Jurkat, Clone E6-1 (cell line): ENCODE measurements at regions not wholly inside any gene's neighbourhood (a gene's known extent, or its start where the extent isn't known, plus 50 kb on each side); places are given as distances from the start of the nearest gene placed in this dataset.

Experiments
- DNase-seq: peaks from one replicate; pipeline ENCODE4 v3.0.0-alpha.2; 2011; ENCODE audit warnings: low read depth, low spot score
- H3K4me3 ChIP-seq: 2 replicates; pipeline ENCODE4 v1.5.1; 2011; ENCODE audit warnings: mild to moderate bottlenecking, low read length, control low read depth, moderate library complexity

GRCh38 chr15:101554115-101554915, 64.8 kb upstream of the PCSK6 start:
- DNase-seq, result no peak
- H3K4me3 ChIP-seq, result no peak overlapping the region

- no peak overlapping the region for H3K4me3 ChIP-seq
- DNase-seq, result no peak
These were observed 62.4 kb upstream of the PCSK6 start for GRCh38 chr15:101551696-101552591.

- H3K4me3 ChIP-seq, result no peak overlapping the region
- no peak for DNase-seq
These were observed 60.6 kb upstream of the PCSK6 start for GRCh38 chr15:101550124-101550523.

- no peak for DNase-seq
- no peak overlapping the region for H3K4me3 ChIP-seq
These were observed 60.1 kb upstream of the PCSK6 start for GRCh38 chr15:101549647-101550046.

GRCh38 chr15:101547737-101548136, 58.2 kb upstream of the PCSK6 start:
- no peak for DNase-seq
- no peak overlapping the region for H3K4me3 ChIP-seq

- no peak overlapping the region for H3K4me3 ChIP-seq
- DNase-seq, result no peak
These were observed 56.3 kb upstream of the PCSK6 start for GRCh38 chr15:101545548-101546505.

- no peak for DNase-seq
These were observed 55.1 kb upstream of the PCSK6 start for GRCh38 chr15:101544613-101544945.

GRCh38 chr15:101543926-101544612, 54.6 kb upstream of the PCSK6 start:
- no peak overlapping the region for H3K4me3 ChIP-seq
- DNase-seq, result no peak

More at GRCh38 chr15:101544613-101544945, 55.1 kb upstream of the PCSK6 start:
- H3K4me3 ChIP-seq, result no peak overlapping the region

- no peak for DNase-seq
- no peak overlapping the region for H3K4me3 ChIP-seq
These were observed 53.9 kb upstream of the PCSK6 start for GRCh38 chr15:101543431-101543830.

GRCh38 chr15:101543026-101543390, 53.5 kb upstream of the PCSK6 start:
- no peak for DNase-seq
- H3K4me3 ChIP-seq, result no peak overlapping the region

GRCh38 chr15:101542306-101543025, 53.0 kb upstream of the PCSK6 start:
- DNase-seq, result no peak
- no peak overlapping the region for H3K4me3 ChIP-seq

- H3K4me3 ChIP-seq, result no peak overlapping the region
These were observed 52.2 kb upstream of the PCSK6 start for GRCh38 chr15:101541501-101542292.

GRCh38 chr15:101540480-101541239, 51.2 kb upstream of the PCSK6 start:
- H3K4me3 ChIP-seq, result no peak overlapping the region
- no peak for DNase-seq

More at GRCh38 chr15:101541501-101542292, 52.2 kb upstream of the PCSK6 start:
- no peak for DNase-seq

- DNase-seq, result no peak
- no peak overlapping the region for H3K4me3 ChIP-seq
These were observed 50.4 kb upstream of the PCSK6 start for GRCh38 chr15:101539930-101540329.

GRCh38 chr15:101539492-101539891, 50.0 kb upstream of the PCSK6 start:
- DNase-seq, result no peak
- H3K4me3 ChIP-seq, result no peak overlapping the region
